ENCODE measurements at regions not wholly inside any gene's neighbourhood (a gene's known extent, or its start where the extent isn't known, plus 50 kb on each side); places are given as distances from the start of the nearest gene placed in this dataset.
A peak's percentile ranks its signal among the peaks of the same experiment; 100 is the strongest.

GRCh38 chr13:111001636-111002035 lies 86.8 kb upstream of the ANKRD10 start:
- 71 to 74% methylated on average over 2 of the region's 2 CpGs for WGBS, 2 experiments (ENCODE audit: low coverage in 1 of 2, low lambda C conversion rate in 2 of 2, missing lambda C conversion rate in 2 of 2)
- Histone ChIP-seq H3K4me3 (no peak overlapping the region), H3K9ac (no peak overlapping the region), H3K27me3 (replicated peaks; ENCODE audit: insufficient read depth) (peaks cover 16% of the 10 kb centered on the region; the same call in 1 of the 2 replicates), H3K27ac (no peak overlapping the region), H4K20me1 (ENCODE audit: insufficient read depth) (no peaks in the 10 kb centered on the region), H3K4me2 (ENCODE audit: unreplicated experiment) (no peak overlapping the region), H3F3A (ENCODE audit: insufficient read depth) (peaks cover 12% of the 10 kb centered on the region), H3K4me1 (ENCODE audit: insufficient read depth) (peaks cover 17% of the 10 kb centered on the region), H3K9me3 (ENCODE audit: low read depth) (no peaks in the 10 kb centered on the region), H2AFZ (no peak overlapping the region), H3K9me2 (ENCODE audit: insufficient read depth) (no peaks in the 10 kb centered on the region), H3K36me3 (ENCODE audit: low read depth) (no peaks in the 10 kb centered on the region), H3K79me2 (ENCODE audit: insufficient read depth) (no peaks in the 10 kb centered on the region)
- in situ Hi-C loops (cut with MboI) = no loop called here
- TF ChIP-seq EZH2 (IDR thresholded peaks at IDR 0.05; ENCODE audit: insufficient read depth, poor library complexity, severe bottlenecking) (no peak), EZH2phosphoT487 (IDR thresholded peaks at IDR 0.05; ENCODE audit: insufficient read depth, low read depth) (no peak)
- no peak for DNase-seq

GRCh38 chr13:110993788-110994187 lies 78.9 kb upstream of the ANKRD10 start:
- Histone ChIP-seq H3K9me3 (ENCODE audit: low read depth) (no peaks in the 10 kb centered on the region), H3F3A (ENCODE audit: insufficient read depth) (no peaks in the 10 kb centered on the region), H3K9ac (no peak overlapping the region), H3K4me2 (ENCODE audit: unreplicated experiment) (no peak overlapping the region), H3K4me3 (no peak overlapping the region), H3K79me2 (ENCODE audit: insufficient read depth) (no peaks in the 10 kb centered on the region), H2AFZ (no peak overlapping the region), H3K4me1 (ENCODE audit: insufficient read depth) (no peaks in the 10 kb centered on the region), H3K27ac (no peak overlapping the region), H4K20me1 (ENCODE audit: insufficient read depth) (no peaks in the 10 kb centered on the region), H3K27me3 (replicated peaks; ENCODE audit: insufficient read depth) (peaks cover 26% of the 10 kb centered on the region), H3K9me2 (ENCODE audit: insufficient read depth) (no peaks in the 10 kb centered on the region), H3K36me3 (ENCODE audit: low read depth) (no peaks in the 10 kb centered on the region)
- 70 to 78% methylated on average over 5 of the region's 5 CpGs for WGBS, 2 experiments (ENCODE audit: low coverage in 1 of 2, low lambda C conversion rate in 2 of 2, missing lambda C conversion rate in 2 of 2)
- TF ChIP-seq EZH2phosphoT487 (IDR thresholded peaks at IDR 0.05; ENCODE audit: insufficient read depth, low read depth) = no peak
- no peak for TF ChIP-seq EZH2 (IDR thresholded peaks at IDR 0.05; ENCODE audit: insufficient read depth, poor library complexity, severe bottlenecking)
- in situ Hi-C loops (cut with MboI) = no loop called here
- no peak for DNase-seq

GRCh38 chr13:110991991-110992508 lies 77.2 kb upstream of the ANKRD10 start:
- H2AFZ ChIP-seq = no peak overlapping the region
- TF ChIP-seq EZH2phosphoT487 (IDR thresholded peaks at IDR 0.05; ENCODE audit: insufficient read depth, low read depth) (no peak), EZH2 (IDR thresholded peaks at IDR 0.05; ENCODE audit: insufficient read depth, poor library complexity, severe bottlenecking) (no peak)
- H4K20me1 ChIP-seq (ENCODE audit: insufficient read depth) = no peaks in the 10 kb centered on the region
- H3K4me2 ChIP-seq (ENCODE audit: unreplicated experiment) = no peak overlapping the region
- peaks cover 13% of the 10 kb centered on the region for H3K27me3 ChIP-seq (replicated peaks; ENCODE audit: insufficient read depth)
- no peak for DNase-seq
- H3K9me3 ChIP-seq (ENCODE audit: low read depth) = no peaks in the 10 kb centered on the region
- no peaks in the 10 kb centered on the region for H3F3A ChIP-seq (ENCODE audit: insufficient read depth)
- H3K9me2 ChIP-seq (ENCODE audit: insufficient read depth) = no peaks in the 10 kb centered on the region
- no peak overlapping the region for H3K27ac ChIP-seq
- H3K79me2 ChIP-seq (ENCODE audit: insufficient read depth) = no peaks in the 10 kb centered on the region
- 78 to 83% methylated on average over 17 to 19 of the region's 21 CpGs for WGBS, 2 experiments (ENCODE audit: low coverage in 1 of 2, low lambda C conversion rate in 2 of 2, missing lambda C conversion rate in 2 of 2)
- in situ Hi-C loops (cut with MboI) = no loop called here
- H3K4me3 ChIP-seq = no peak overlapping the region
- no peaks in the 10 kb centered on the region for H3K36me3 ChIP-seq (ENCODE audit: low read depth)
- no peaks in the 10 kb centered on the region for H3K4me1 ChIP-seq (ENCODE audit: insufficient read depth)
- H3K9ac ChIP-seq = no peak overlapping the region

GRCh38 chr13:110989331-110989730 lies 74.5 kb upstream of the ANKRD10 start:
- Histone ChIP-seq H3K27ac (no peak overlapping the region), H3K4me2 (ENCODE audit: unreplicated experiment) (no peak overlapping the region), H3K79me2 (ENCODE audit: insufficient read depth) (no peaks in the 10 kb centered on the region), H3K9me2 (ENCODE audit: insufficient read depth) (no peaks in the 10 kb centered on the region), H3K4me1 (ENCODE audit: insufficient read depth) (peaks cover 4% of the 10 kb centered on the region; the same call in 1 of the 2 replicates), H3F3A (ENCODE audit: insufficient read depth) (no peaks in the 10 kb centered on the region), H3K4me3 (no peak overlapping the region), H2AFZ (no peak overlapping the region), H3K9ac (no peak overlapping the region), H3K36me3 (ENCODE audit: low read depth) (no peaks in the 10 kb centered on the region), H3K27me3 (replicated peaks; ENCODE audit: insufficient read depth) (no peaks in the 10 kb centered on the region), H4K20me1 (ENCODE audit: insufficient read depth) (no peaks in the 10 kb centered on the region), H3K9me3 (ENCODE audit: low read depth) (no peaks in the 10 kb centered on the region)
- peak; percentile 30 for DNase-seq
- in situ Hi-C loops (cut with MboI) = no loop called here
- TF ChIP-seq EZH2phosphoT487 (IDR thresholded peaks at IDR 0.05; ENCODE audit: insufficient read depth, low read depth) (no peak), EZH2 (IDR thresholded peaks at IDR 0.05; ENCODE audit: insufficient read depth, poor library complexity, severe bottlenecking) (no peak)
- 13 to 21% methylated on average over 5 of the region's 5 CpGs for WGBS, 2 experiments (ENCODE audit: low coverage in 1 of 2, low lambda C conversion rate in 2 of 2, missing lambda C conversion rate in 2 of 2)

- Histone ChIP-seq H3K4me1 (ENCODE audit: insufficient read depth) (peaks cover 4% of the 10 kb centered on the region; the same call in 1 of the 2 replicates), H3K4me2 (ENCODE audit: unreplicated experiment) (no peak overlapping the region), H4K20me1 (ENCODE audit: insufficient read depth) (no peaks in the 10 kb centered on the region), H3K9ac (no peak overlapping the region), H3K27me3 (replicated peaks; ENCODE audit: insufficient read depth) (no peaks in the 10 kb centered on the region), H3K4me3 (no peak overlapping the region), H3K36me3 (ENCODE audit: low read depth) (no peaks in the 10 kb centered on the region), H3K9me3 (ENCODE audit: low read depth) (no peaks in the 10 kb centered on the region), H2AFZ (no peak overlapping the region), H3K79me2 (ENCODE audit: insufficient read depth) (no peaks in the 10 kb centered on the region), H3K27ac (no peak overlapping the region), H3F3A (ENCODE audit: insufficient read depth) (no peaks in the 10 kb centered on the region), H3K9me2 (ENCODE audit: insufficient read depth) (no peaks in the 10 kb centered on the region)
- in situ Hi-C loops (cut with MboI) = no loop called here
- TF ChIP-seq EZH2 (IDR thresholded peaks at IDR 0.05; ENCODE audit: insufficient read depth, poor library complexity, severe bottlenecking) (no peak), EZH2phosphoT487 (IDR thresholded peaks at IDR 0.05; ENCODE audit: insufficient read depth, low read depth) (no peak)
- WGBS, 2 experiments (ENCODE audit: low coverage in 1 of 2, low lambda C conversion rate in 2 of 2, missing lambda C conversion rate in 2 of 2) = 81 to 86% methylated on average over 2 of the region's 2 CpGs
- peak; percentile 18 for DNase-seq
These were observed 70.7 kb upstream of the ANKRD10 start for GRCh38 chr13:110985541-110985940.
